ENCODE measurements at regions not wholly inside any gene's neighbourhood (a gene's known extent, or its start where the extent isn't known, plus 50 kb on each side); places are given as distances from the start of the nearest gene placed in this dataset.

DNA sequence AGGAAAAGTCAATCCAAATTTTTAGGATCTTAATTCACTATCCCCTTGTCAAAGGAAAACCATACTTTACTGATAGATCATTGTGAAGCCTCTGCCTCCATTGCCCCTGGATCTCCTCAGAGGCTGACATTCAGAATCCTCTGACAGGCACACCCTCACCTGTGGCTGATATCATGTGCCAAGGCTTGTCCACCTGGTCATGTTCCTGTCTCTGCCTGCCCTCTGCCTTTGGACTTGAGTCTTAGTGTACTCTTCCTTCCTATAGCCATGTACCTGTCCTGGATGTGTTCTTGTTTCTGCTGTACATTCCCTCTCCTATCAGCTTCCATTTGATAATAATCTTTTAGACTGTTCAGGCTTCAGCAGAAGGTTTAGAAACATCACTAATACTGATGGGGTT is 179.4 kb downstream of the TNFSF13B start:
- TF ChIP-seq, protein P1, sequence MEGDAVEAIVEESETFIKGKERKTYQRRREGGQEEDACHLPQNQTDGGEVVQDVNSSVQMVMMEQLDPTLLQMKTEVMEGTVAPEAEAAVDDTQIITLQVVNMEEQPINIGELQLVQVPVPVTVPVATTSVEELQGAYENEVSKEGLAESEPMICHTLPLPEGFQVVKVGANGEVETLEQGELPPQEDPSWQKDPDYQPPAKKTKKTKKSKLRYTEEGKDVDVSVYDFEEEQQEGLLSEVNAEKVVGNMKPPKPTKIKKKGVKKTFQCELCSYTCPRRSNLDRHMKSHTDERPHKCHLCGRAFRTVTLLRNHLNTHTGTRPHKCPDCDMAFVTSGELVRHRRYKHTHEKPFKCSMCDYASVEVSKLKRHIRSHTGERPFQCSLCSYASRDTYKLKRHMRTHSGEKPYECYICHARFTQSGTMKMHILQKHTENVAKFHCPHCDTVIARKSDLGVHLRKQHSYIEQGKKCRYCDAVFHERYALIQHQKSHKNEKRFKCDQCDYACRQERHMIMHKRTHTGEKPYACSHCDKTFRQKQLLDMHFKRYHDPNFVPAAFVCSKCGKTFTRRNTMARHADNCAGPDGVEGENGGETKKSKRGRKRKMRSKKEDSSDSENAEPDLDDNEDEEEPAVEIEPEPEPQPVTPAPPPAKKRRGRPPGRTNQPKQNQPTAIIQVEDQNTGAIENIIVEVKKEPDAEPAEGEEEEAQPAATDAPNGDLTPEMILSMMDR (IDR thresholded peaks at IDR 0.05): no peak
- TF ChIP-seq POLR2A (IDR thresholded peaks at IDR 0.05): no peak

Measured in heart left ventricle (tissue), 13 donors.